GM13976 (cell line): ENCODE measurements at regions not wholly inside any gene's neighbourhood (a gene's known extent, or its start where the extent isn't known, plus 50 kb on each side); places are given as distances from the start of the nearest gene placed in this dataset.

Source experiments
- DNase-seq: peaks from one replicate; pipeline ENCODE4 v3.0.0; 2012; ENCODE audit warnings: low spot score
- in situ Hi-C: fragments of 300-500 bp; cut with MboI; formaldehyde crosslinking; loops from one replicate; pipeline ENCODE4 v1.12.0; 2022; ENCODE audit warnings: low sequenced_read_pairs, mixed read lengths, inconsistent platforms; ENCODE audit not compliant: unreplicated experiment
- TF ChIP-seq, protein P1 (sequence below): IDR thresholded peaks from 2 replicates; pipeline ENCODE4 v1.5.1; 2012; ENCODE audit warnings: borderline replicate concordance, mild to moderate bottlenecking; ENCODE audit not compliant: insufficient read depth; ENCODE audit errors: extremely low read depth, missing control alignments, control extremely low read depth

DNA sequence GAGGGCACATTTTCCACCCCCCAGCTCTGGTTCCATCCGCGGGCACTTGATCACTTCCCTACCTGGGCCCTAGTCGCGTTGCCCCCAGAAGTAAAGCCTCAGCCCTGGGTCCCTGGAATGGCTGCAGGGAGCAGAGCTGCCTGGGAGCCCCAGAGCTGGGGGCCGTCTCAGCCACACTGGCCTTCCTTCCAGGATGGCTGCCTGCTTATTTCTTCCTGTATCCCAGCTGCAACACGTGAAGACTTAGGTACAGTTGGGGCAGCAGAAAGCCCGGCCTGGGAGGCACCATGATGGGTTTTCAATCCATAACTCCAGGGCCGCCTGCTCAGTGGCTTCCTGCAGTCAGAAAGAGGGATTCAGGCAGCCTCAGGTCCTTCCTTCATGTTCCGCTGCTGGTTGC, 232.3 kb downstream of the IRX2 start:
- TF ChIP-seq, protein P1, sequence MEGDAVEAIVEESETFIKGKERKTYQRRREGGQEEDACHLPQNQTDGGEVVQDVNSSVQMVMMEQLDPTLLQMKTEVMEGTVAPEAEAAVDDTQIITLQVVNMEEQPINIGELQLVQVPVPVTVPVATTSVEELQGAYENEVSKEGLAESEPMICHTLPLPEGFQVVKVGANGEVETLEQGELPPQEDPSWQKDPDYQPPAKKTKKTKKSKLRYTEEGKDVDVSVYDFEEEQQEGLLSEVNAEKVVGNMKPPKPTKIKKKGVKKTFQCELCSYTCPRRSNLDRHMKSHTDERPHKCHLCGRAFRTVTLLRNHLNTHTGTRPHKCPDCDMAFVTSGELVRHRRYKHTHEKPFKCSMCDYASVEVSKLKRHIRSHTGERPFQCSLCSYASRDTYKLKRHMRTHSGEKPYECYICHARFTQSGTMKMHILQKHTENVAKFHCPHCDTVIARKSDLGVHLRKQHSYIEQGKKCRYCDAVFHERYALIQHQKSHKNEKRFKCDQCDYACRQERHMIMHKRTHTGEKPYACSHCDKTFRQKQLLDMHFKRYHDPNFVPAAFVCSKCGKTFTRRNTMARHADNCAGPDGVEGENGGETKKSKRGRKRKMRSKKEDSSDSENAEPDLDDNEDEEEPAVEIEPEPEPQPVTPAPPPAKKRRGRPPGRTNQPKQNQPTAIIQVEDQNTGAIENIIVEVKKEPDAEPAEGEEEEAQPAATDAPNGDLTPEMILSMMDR = no peak
- in situ Hi-C loops = no loop called here
- no peak for DNase-seq

DNA sequence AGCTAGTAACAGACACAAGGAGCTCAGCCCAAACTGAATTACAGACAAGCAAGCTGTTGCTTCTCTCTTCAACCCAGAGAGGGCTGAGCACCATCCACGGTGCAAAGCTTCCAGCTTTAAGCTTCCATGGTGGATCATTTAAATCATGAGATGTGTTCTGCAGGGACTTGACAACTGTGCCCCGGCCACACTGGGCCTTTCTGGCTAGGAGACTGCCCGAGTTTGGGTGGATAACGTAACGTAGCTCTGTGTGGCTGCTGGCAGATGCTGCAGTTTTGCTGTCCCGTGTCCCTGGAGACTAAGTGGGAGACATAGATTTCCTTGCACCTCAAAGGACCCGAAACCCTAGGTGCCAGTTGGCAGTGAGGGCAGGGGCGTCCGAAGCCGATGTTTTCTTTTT, 234.0 kb downstream of the IRX2 start:
- TF ChIP-seq, protein P1 = no peak
- in situ Hi-C loops = no loop called here
- DNase-seq = no peak

DNA sequence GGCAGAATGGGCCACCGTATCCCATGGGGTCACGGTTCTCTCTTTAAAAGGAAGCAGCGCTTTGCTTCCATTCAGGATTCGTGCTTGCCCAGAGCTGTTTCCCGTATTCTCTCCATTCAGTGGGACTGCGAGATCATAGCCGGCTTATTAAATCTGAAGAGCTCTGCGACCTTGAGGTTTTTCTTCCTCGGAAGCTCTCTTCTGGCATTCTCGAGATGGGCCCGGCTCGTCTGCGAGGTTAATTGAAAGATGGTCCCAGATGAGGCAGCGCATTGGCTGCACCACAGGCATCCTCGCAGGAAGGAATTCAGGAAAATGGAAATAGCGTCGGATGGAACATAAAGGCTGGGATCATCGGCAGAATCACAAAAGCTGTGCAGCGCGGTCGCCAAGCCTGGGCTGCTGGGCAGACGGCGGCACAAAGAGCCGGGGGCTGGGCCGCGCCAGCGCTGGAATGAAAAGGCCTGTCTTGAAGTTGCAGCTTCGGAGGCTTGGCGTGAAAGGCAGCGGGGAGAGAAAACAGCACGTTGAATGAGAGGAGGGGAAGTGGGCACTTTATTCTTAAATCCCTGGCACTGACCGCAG, 236.2 kb downstream of the IRX2 start:
- TF ChIP-seq, protein P1 = no peak
- DNase-seq = no peak
- in situ Hi-C loops = no loop called here

DNA sequence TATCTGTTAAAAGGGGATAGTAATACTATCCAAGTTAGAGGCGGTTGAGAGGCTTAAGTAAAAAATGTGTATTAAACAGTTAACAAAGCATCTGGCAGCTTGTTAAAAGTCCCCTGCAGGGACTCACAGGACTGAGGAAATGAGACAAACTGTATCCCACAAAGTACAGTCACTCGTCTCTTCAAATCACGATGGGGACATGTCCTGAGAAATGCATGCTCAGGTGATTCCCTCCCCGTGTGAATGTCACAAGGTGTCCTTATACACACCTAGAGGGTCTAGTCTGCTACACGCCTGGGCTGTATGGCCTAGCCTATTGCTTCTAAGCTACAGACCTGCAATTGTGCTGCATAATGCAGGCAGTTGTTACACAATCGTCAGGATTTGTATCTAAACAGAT, 237.0 kb downstream of the IRX2 start:
- no peak for DNase-seq
- TF ChIP-seq, protein P1 = no peak
- in situ Hi-C loops = no loop called here

DNA sequence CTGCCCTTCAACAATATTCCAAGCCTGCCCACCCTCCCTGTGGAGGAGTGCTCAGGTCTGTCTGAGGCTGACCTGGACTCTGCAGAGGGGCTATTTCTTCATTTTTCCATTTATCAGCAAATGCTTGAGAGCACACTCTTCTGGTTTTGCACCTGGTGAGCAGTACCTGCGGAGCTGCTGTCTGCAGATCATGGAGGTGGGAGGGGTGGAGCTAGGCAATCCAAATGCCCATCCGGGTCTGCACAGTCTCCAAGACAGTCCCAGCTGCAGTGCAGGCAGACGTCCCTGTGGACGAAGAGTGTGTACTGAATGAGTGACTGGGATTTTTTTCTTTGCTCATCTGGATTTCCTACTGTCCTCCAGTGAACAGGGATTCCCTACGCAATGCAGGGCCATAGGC, 239.8 kb downstream of the IRX2 start:
- TF ChIP-seq, protein P1 = no peak
- in situ Hi-C loops = no loop called here
- no peak for DNase-seq

DNA sequence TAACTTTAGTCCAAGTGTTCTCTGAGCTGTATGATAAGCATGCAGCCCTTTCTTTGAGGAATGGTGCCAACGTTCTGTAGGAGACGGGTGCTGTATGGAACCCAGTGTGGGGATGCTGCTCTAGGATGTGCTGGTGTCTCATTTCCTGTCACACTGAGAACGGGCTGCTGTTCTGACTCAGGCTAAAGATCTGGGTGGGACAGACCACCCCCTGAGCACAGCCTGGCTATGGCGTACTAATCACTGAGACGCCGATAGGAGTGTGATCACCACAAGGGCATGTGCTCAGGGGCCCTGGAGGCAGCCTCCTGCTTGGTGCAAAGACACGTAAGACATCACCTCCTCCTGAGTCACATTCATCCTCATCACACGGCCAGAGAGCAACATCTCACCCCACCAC, 240.4 kb downstream of the IRX2 start:
- TF ChIP-seq, protein P1 = no peak
- in situ Hi-C loops = no loop called here
- no peak for DNase-seq
